HG03097 (cell line): ENCODE measurements at regions not wholly inside any gene's neighbourhood (a gene's known extent, or its start where the extent isn't known, plus 50 kb on each side); places are given as distances from the start of the nearest gene placed in this dataset.

Experiments
- ATAC-seq: cut with Tn5 transposase; IDR thresholded peaks from one replicate; pipeline ENCODE4 v1.9.1; 2021; ENCODE audit not compliant: unreplicated experiment, low FRiP score

DNA sequence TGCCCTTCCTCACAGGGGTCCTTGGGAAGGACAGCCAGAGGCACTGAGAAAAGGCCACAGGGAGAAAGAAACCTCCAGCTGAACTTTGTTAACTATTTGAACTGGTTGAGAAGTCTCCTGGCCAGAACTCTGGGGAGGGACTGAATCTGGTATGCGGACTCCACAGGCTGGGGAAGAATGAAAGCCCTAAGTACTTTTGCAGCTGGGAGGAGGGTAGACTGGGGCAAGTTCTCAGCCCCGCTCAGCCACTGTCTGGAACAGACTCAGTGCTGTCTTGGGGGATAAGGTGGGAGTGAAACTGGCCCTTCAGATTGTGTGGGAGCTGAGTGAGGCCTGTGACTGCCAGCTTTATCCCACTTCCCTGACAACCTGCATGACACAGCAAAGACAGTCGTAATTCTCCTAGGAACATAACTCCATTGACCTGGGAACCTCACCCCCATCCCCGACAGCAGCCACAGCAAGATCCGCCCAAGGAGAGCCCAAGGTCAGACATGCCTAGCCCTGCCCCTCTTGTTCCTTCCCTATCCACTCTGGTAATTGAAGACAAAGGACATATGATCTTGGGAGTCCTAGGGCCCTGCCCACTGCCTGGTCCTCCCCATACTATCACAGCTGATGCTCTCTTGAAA is 475.1 kb upstream of the CNTN5 start:
- ATAC-seq, result no peak

DNA sequence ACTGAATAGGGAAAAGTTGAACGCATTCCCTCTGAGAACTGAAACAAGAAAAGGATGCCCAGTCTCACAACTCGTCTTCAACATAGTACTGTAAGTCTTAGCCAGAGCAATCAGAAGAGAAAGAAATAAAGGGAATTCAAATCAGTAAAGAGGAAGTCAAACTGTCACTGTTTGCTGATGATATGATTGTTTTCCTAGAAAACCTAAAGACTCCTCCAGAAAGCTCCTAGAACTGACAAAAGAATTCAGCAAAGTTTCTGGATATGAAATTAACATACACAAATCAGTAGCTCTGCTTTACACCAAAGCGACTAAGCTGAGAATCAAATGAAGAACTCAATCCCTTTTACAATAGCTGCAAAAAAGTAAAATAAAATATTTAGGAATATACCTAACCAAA is 471.2 kb upstream of the CNTN5 start:
- no peak for ATAC-seq

DNA sequence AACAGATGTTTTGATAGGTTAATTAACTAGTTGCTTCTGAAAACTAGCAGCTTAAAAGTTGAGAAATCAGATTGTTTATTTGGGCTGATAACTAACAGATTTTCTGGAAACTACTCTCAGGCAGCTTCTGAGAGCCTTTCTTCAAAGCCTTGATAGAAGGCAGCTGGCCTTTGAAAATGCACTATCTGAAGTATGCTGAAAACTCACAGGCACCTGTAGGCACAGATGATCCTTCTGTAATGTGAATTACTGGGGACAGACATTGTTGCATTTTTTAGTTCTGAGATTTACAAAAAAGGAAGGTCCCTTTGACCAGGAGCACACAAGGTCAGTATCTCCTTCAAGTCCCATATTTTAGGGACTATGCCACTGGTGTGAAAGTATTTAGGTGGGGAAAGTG is 460.8 kb upstream of the CNTN5 start:
- ATAC-seq, result no peak

DNA sequence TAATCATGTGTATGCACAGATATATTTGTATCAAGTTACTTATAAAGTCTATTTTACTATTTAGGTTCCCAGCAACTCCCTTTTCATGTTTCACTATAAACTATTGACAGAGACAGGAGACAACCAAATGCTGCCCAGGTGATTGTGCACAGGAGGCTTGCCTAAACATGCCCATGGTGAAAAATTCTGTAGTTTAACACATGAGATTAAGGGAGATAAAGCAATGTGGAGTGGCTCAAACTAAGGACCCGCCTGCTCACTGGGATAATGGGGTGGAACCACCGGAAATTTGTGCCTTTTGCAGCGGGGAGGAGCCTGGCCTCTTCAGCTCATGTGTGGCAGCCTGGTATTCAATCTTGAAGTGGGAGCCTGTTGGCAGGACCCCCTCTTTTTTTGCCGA is 459.5 kb upstream of the CNTN5 start:
- no peak for ATAC-seq

DNA sequence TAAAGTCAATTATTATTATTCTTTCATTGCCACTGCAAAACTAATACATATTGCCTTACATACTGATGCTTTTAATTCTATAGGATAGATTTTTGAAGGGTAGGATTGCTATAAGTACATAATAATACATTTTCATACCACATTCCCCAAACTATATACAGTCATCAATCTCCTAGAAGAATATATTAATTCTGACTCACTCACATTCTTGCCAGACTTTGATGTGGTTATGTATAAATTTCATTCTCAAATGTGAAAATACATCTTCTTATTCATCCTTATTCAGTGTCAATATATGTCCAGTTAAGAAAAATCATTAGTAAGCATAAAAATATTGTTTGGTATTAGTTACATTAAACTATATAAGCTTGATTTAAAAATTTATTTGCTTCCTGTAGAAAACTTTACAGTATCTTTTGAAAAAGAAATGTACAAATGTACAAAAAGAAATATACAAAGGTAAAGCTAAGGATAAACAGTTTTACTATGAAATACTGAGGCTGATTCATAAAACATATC is 458.8 kb upstream of the CNTN5 start:
- ATAC-seq, result no peak

DNA sequence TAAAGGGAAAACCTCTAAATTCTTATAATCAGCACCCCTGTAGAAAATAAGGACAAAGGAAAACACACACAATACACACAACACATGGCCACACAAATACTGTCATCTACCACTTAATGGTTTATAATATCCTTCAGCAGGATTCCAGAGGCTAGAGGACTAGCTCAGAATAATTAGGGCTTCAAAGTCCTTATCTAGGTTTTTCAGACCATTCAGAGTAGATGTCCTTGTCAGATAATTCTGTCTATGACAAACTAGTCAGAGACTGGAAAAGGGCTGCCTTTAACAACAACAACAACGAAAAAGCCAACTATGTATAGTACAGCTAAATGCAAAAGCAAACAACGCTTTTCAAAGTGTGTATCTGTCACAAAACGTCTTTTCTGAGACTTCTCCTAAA is 456.5 kb upstream of the CNTN5 start:
- no peak for ATAC-seq

DNA sequence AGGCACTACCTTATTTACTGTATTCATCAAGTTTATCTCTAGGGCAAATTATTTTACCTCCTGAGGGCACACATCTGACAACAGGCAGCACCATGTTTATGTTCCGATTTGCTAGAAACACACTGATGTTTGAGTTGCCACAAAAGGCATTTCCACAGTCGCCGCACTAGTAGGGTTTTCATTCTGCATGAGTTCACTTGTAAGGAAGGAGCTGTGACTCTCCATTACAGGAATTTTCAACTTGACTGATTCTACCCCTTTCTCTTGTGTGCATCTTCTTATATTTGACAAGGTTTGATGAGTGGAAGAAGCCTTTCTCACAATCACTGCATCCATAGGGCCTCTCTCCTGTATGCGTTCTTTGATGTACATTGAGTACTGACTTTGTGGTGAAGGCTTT is 455.9 kb upstream of the CNTN5 start:
- ATAC-seq, result no peak

DNA sequence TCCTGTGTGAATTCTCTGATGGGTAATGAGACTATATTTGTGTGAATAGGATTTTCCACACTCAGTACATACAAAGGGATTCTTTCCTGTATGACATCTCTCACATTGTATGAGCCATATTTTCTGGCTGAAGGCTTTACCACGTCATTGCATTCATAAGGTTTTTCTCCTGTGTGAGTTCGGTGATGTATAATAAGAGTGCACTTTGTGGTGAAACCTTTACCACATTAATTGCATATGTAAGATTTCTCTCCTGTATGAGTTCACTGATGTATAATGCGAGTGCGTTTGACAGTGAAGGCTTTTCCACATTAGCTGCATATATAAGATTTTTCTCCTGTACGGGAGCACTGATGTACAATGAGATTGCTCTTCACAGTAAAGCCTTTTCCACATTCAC is 455.4 kb upstream of the CNTN5 start:
- no peak for ATAC-seq

DNA sequence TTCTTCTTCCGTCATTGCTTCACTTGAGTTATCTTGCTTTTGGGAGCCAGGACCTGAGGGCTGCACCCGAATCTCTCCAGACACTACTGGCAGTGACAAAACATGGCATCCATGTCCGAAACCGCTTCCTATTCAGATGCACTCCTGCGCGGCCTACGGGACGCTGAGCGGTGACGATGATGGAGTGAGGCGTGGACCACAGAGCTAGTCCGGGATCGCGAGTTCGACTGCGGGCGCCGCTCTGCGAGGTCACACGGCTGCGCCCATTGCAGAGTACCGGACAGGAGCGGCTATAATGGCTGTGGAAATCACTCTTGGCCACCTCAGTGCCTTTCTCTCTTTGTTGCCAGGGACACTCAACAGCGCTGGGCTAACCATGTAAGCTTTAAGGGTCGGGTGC is 453.8 kb upstream of the CNTN5 start:
- no peak for ATAC-seq

DNA sequence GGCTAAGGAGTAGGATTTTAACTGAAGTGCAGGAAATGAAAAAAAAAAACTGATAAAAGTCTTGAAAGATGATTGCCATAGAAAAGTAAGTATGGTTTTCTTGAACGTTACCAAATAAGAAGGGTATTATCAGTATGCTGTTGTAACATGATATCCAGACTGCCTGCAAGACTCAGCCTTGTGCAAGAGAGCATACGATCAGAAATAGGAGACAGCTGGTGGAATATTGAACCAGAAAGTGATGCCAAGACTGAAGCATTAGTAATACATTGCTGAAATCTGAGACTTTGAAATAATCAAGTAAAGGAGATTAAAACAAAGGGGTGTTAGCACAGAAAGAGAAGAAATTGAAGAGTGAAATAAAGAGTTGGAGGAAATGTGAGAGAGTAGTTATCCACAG is 452.7 kb upstream of the CNTN5 start:
- no peak for ATAC-seq

DNA sequence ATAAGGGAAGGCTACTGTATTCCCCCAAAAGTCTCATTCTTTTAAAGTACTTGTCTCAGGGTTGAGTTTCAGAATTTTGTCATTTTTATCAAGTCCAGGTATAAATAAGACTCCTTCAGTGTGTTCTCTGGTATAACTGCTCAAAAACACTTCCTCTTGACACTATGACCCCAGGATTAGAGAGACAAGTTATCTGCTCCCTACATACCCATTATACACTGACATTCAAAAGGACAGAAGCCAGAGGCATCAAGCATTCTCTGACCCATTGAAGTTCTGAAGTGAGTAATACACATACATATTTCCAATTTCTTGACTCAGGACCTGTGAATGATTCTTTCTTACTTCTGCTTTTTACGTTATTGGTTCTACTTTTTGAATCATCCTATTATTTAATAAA is 447.8 kb upstream of the CNTN5 start:
- ATAC-seq, result no peak

DNA sequence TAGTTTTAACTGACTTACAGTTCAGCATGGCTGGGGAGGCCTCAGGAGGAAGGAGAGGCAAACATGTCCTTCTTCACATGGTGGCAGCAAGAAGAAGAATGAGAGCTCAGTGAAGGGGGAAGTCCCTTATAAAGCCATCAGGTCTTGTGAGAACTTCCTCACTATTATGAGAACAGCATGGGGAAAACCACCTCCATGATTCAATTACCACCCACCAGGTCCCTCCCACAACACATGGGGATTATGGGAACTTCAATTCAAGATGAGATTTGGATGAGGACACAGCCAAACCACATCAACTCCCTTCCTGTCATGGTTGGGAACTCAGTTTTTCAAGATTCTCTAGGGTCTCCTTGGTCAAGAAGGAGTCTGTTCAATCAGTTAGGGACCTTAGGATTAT is 432.9 kb upstream of the CNTN5 start:
- ATAC-seq, result no peak

DNA sequence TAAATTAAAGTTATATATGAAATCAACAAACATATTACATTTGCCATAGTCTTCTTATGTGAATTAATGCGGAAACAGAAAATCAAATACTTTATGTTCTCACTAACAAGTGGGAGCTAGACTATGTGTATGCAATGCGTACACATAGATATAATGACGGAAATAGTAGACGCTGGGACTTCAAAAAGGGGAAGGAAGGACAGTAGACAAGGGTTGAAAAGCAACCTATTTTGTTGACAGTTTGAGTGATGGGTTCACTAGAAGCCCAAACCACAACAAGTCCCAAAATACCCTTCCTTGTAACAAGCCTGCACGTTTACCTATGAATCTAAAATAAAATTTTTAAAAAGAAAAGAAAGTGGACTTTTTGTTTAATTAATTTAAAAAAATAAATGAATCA is 430.8 kb upstream of the CNTN5 start:
- no peak for ATAC-seq

DNA sequence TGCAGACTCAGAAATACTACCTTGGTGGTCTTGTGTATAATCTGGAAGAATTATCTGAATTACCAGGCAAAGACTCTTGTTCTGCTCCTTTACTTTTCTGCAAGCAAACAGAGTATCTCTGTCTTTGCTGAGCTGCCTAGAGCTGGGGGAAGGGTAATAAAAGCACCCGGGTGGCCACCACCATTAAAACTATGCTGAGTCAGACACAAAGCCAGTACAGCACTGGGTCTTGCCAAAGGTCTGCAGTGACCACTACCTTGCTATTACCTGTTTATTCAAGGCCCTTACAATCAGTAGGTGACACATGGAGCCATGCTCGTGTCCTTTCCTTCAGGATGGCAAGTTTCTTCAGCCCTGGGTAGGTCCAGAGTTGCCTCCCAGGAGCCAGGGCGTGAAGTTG is 420.6 kb upstream of the CNTN5 start:
- no peak for ATAC-seq

DNA sequence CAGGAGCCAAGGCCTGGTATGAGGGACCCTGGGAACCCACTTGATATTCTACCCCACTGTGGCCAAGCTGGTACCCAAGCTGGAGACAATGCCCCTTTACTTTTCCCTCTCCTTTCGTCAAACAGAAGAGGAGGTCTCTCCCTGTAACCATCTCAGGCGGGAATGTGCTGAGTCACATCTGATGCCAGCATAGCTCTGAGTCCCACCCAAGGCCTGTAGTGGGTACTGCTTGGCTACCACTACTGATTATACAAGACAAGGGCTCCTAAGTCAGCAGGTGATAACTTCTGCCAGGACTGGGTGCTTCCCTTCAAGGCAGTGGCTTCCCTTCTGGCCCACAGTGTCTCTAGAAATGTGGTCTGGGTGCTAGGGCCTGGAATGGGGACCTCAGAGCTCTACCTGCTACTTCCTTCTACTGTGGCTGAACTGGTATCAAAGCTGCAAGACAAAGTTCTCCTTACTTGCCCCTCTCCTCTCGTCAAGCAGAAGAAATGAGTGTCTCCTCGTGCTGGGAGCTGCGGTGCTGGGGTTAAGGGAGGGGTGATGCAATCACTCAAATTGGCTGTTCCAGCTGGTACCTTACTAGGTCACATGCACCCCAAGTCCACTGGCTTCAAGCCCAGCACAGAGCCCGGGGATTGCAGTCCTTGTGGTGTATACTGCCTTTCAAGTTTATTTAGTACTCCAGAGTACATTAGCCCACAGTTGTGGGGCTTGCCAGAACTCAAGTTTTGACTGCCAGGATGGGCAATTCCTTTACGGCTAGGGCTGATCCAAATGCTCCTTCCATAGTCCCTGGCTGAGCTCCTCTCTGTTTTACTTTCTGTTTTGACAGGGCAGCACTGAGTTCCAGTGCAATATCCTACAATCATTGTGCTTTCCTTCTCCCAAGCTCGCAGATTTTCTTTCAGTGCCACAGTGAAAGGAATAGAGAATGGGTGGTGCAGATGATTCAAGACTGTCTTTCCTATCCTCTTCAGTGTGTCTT is 419.7 kb upstream of the CNTN5 start:
- no peak for ATAC-seq

DNA sequence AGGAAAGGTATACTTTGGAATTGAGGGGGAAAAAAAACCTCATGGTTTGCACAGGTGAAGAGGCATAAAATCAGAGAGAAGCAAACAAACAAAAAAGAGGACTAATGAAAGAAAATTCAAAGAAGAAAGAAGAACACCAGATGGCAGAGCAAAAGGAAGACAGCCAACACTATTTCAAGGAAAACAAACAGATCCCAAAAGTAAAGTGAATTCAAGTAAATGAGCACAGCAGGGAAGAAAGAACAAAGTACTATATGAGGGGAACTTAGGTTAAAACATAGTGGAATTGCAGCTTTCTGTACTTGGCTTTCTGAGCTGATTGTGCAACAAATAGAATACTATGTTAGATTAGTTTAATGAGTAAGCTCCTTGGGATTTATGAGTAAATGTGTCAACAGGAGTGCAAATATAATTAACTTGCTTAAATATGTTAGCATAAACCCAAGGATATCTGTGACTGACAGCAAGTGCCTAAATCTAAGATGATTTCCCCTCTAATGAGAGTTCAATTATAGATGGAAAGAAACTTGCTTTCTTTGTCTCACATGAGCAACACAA is 404.6 kb upstream of the CNTN5 start:
- no peak for ATAC-seq

DNA sequence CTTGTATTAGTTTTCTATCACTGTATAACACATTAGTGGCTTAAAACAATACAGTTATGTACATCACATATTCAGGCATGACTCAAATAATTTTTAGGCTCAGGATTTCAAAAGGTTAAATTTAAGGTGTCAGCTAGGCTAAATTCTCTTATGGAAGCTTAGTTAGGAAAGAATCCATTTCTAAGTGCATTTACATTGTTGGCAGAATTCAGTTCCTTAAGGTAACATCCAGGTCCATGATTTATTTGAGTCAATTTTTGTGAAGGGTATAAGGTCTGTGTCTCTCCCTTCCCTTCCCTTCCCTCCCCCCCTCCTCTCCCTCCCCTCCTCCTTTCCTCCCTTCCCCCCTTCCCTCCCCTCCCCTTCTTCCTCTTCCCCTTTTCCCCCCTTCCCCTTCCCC is 399.0 kb upstream of the CNTN5 start:
- no peak for ATAC-seq

DNA sequence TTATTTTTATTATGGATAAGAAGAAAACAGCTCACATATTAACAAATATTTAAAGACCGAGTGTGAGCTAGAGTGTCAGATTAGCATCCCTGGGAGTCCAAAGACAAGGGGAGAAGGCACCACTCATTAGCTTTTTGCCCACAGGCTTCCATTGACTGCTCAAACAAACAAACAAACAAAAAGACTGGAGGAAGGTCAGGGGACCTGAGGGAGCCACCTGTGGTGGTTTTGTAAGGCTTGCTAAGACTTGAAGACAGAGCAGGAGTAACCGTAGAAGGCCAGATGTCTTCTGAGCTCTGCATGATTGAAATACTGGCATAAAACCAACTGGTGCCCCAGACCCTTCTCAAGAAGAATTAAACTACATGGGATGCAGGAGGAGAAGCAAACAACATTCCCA is 395.2 kb upstream of the CNTN5 start:
- ATAC-seq, result no peak

DNA sequence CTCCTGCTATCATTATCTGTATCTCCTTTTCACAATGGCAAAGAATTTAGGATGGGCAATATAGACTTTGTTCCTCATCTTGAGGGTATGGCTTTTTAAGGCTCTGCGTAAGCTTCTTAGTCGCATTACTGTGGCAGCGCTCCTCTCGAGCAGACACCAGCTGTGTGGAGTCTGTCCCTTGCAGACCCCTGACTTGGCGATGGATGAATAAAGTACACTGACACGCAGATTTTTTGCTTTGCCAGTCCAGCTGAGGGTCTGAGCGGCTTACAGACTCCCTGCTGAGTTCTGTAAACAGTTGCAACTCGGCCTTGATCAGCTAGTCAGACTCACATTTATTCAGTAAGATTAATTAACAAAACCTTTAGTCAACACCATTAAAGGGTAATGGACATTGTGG is 390.0 kb upstream of the CNTN5 start:
- no peak for ATAC-seq

DNA sequence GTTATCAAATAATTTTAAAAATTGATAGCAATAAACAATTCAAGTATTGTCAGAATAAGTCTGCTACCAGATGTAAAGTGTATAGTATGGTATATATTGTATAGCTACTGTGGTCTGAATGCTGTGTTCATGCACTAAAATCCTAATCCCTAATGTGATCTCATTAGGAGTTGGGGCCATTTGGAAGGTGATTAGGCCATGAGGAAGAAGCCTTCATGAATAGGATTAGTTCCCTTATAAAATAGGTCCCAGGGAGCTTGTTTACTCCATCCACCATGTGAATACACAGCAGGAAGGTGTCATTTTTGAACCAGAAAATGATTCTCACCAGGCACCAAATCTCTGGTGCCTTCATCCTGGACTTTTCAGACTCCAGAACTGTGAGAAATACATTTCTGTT is 363.0 kb upstream of the CNTN5 start:
- ATAC-seq, result no peak

DNA sequence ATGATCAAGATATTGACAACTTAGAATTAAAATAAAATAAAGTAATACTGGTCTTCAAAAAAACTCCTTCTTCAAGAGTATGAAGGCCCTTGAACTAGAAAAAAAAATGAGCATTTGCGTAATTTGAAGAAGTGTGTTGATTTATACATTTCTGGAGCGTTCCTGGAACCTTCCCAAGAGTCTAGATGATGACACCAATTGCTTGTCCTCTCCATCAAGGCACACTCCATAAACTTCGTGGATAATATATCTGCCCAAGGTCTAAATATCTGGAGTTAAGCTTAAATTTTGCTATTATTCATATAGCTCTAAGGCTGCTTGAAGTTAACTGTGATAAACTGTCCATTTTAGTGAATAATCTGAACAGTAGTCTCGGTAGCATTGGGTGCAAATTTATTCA is 361.3 kb upstream of the CNTN5 start:
- no peak for ATAC-seq

DNA sequence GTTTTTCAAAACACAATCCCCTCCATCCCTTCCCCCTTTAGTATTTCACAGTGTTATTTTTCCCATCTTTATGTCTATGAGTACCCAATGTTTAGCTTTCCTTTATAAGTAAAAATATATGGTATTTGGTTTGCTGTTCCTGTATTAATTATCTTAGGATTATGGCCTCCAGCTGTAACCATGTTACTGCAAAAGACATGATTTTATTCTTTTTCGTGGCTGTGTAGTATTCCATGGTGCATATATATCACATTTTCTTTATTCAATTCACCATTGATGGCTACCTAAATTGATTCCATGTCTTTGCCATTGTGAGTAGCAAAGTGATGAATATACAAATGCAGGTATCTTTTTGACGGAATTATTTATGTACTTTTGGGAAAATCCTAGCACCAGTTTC is 346.4 kb upstream of the CNTN5 start:
- no peak for ATAC-seq
